MV-4-11 (cell line): ENCODE measurements at regions not wholly inside any gene's neighbourhood (a gene's known extent, or its start where the extent isn't known, plus 50 kb on each side); places are given as distances from the start of the nearest gene placed in this dataset.
"Not testable (repeated sequence)": the region's sequence is repeated elsewhere in the genome, so short reads cannot be mapped to it uniquely, and the experiment has no call there.

Experiments
- DNase-seq: peaks from one replicate; lab custom pipeline; 2025; lab: John Stamatoyannopoulos, UW

DNA sequence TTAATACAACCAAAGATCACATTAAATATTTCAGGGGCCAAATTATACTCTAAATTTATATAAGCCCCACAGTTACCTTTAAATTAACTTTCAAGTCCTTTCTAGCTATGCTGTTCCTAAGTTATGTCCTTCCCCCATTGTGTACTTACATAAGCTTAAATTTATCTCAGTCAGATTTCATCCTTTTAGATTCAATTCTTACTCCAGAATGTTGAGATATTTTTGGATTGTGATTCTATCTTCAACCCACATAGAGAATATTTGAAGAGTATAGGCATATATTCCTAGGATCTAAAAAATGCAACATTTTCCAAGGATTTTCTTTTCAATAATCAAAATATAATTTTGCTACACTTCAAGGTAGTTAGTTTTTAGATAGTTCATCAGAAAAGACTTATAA is 242.8 kb downstream of the KCNE4 start:
- no peak for DNase-seq

DNA sequence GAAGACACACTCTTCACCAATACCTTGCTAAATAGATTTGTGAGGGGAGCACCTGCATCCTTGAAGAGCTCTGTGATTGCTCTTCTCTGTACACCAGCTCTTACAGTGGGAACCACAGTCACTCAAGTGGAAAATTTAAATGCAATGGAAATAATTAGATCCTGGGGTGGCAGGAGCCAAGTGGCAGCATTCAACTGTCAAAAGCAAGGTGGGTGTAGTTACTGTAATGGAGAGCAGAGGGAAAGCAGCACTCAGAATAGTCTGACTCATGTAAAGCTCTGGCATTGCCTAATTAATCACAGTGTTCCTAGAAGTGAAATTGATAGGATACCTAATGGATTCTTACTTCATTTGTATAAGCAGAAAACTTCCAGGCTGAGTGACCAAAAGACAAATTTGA is 245.8 kb downstream of the KCNE4 start:
- no peak for DNase-seq

DNA sequence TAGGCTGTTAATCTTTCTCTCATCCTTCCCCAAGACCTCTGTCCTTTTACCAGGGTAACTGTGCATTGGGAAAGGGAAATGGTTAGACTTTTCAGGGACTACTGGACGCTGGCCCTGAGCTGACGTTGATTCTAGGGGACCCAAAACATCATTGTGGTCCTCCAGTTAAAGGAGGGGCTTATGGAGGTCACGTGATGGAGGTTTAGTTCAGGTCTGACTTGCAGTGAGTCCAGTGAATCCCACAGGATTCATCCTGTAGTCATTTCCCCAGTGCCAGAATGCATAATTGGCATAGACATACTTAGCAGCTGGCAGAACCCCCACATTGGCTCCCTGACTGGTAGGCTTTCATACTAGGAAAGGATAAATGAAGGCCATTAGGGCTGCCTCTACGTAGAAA is 246.3 kb downstream of the KCNE4 start:
- DNase-seq, result not testable (repeated sequence)

DNA sequence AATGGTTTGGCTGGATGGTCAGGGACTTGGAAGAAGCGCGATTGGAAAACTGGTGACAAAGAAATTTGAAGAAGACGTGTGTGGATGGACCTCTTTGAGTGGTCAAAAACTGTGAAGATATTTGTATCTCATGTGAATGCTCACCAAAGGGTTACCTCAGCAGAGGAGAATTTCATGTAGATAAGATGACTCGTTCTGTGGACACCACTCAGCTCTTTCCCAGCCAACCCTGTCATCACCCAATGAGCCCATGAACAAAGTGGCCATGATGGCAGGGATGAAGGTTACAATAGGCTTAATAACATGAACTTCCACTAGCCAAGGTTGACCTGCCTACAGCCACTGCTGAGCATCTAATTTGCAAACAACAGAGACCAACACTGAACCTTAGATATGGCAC is 248.3 kb downstream of the KCNE4 start:
- no peak for DNase-seq

DNA sequence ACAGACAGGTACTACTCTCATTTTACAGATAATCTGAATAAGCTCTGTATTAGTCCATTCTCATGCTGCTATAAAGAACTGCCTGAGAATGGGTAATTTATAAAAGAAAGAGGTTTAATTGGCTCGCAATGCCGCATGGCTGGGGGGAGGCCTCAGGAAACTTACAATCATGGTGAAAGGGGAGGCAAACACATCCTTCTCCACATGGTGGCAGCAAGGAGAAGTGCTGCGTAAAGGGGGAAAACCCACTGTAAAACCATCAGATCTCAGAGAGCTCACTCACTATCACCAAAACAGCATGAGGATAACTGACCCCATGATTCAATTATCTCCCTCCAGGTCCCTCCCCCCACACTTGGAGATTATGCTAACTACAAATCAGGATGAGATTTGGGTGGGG is 254.4 kb downstream of the KCNE4 start:
- DNase-seq, result no peak

DNA sequence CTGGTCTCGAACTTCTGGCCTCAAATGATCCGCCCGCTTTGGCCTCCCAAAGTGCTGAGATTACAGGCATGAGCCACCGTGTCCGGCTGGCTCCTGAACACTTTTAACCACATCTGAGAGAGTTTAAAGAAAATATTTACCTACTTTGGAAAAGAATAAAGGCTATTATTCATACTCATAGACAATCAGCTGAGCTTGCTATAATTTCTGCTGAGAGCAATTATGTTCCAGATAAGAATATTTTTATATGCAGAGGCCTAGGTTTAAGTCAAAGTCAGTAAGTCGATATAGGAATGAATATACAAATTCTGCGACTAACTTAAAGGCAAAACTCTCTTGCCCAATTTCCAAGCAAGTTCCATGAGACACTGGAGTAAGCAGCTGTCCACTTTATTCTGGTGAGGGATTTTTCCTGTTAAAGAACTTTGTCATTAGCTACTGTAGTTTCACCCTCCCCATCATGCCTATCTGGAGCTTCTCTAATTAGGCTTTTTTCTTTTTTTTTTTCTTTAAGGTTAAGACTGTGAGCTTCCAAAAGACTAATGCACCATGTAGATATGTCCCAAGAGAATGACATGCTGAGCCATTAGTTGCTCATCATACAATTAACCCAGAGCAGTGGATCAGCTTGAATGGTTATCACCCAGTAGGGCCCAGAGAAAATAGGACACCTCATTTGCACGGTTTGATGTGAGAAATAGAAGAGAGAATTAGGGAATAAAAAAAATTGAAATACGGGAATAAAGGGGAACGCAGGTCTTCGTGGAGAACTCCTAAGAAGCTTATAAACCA is 260.1 kb downstream of the KCNE4 start:
- no peak for DNase-seq

DNA sequence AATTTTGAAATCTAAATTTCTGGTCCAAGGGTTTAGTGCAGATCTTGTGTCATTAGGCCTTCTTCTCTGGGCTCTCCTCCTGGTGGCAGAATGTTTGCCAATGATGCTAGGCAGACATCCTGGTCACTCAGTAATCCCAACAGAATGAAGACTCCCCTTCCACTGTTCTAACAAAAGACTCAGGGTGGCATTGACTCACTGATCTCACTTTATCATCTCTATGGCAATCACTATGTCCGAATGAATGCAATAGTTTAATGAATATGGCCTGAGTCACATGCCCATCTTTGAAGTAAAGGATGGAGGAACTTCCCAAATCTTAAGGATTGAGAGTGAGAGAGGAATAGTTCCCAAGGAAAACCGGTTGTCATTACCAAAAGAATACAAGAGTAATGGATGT is 261.1 kb downstream of the KCNE4 start:
- DNase-seq, result no peak

DNA sequence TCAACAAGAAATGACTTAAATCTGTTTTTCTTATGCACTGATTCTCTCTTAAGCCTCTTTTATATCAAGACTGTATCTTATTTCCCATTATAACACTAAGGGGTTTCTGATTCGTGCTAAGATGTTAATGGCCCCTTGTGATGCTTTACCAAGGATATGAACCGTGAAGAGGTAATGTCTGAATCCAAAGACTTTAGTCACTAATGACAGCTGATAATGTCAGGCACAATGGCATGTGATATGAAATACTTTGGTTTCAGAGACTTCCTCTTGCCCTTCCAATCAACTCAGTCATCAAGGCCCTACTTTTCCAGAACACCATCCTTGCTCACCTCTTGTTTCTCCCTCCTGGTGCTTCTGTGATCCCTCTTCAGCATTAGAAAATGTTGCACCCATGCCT is 262.8 kb downstream of the KCNE4 start:
- no peak for DNase-seq

DNA sequence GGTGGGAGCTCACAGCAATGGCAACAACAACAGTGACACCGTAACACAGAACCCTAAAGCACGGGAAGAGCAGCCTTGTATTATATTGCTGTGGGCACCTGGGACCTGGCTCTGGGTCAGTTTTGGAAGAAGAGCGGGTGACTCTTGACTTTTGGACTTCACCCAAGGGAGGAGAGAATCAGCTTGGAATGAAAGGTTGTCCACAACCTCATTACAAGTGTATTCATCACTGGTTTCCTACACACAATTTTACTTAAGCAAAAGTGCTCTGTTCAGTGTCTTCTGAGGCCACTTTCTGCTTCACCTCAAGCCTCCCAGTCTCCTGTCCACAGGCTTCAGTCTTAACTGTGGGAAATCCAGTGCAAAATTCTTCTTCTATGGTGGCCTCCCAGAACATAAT is 263.8 kb downstream of the KCNE4 start:
- DNase-seq, result no peak

DNA sequence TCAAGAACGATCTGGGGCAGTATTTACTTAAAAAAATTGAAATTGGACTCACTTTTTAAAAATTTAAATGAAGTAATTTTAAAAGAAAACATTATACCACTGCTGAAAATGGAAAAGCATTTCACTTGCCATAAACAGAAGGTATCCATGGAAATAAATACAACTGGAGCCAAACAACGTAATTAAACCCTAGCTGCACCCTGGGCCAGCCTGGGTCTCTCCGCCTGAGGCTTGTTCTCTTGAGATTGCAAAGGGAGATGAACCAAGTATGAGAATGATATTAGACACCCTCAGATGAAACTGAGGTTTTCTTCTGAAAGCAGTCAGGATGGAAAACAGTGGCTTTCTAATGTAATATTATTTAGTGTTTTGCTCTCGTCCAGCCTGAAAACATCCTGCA is 264.4 kb downstream of the KCNE4 start:
- DNase-seq, result no peak

DNA sequence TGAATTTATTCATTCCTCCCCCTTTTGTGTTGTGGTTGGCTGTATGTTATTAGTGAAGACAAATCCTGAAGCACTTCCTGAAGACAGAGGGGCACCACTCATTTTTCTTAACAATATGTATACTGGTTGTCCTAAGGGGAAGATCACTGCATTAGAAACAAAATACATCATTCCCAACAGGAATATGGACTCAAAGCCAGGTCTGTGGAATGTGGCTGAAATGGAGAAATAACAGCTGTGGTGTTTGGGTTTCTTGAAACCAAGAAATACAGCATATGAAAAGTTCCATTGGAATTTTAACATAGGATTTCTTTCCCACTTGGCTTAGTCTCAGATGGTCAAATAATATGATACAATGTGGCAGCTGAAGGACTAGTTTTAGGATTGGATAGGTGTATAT is 267.6 kb downstream of the KCNE4 start:
- DNase-seq, result no peak

DNA sequence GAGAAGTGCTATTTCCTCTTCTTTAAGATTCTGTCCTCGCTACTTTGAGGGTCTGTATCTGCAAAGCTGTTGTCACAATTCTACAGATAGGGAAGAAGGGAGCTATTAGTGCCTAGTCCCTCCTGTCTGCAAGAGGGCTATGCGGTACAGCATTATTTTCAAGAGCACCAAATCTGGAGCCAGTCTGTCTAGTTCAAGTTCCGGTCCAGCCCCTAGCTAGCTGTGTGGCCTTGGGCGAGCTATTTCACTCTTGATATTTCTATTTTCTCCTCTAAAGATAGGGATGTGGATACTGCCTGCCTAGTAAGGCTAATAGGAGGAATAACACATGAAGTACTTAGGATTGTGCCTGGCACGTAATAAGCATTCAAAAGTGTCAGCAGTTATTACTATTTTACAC is 272.4 kb downstream of the KCNE4 start:
- no peak for DNase-seq

DNA sequence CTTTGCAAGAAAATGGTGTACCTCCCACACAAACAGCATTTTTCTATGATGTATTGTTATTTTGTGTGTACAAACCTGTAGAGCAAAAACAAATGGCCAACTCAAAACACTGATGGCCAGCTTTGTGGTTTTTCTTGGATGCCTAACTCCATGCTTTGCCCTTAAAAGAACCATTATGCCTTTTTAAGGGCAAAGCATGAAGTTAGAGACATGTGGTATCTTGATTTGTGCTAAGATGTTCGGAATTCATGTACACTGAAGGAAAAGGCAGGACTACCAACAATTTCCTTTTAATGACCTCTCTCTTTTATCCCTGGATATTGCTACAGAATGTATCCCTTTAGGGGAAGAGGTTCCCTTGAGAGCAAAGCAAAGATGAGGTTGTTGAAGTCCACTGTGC is 273.6 kb downstream of the SCG2 start:
- DNase-seq, result no peak

DNA sequence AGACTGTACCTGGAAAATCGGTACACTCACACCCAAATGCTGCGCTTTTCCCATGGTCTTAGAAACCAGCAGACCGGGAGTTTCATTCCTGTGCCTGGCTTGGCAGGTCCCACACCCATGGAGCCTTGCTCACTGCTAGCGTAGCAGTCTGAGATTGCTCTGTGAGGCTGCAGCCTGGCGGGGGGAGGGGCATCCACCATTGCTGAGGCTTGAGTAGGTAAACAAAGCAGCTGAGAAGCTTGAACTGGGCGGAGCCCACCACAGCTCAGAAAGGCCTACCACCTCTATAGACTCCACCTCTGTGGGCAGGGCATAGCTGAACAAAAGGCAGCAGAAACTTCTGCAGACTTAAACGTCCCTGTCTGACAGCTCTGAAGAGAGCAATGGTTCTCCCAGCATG is 271.4 kb downstream of the SCG2 start:
- DNase-seq, result not testable (repeated sequence)

DNA sequence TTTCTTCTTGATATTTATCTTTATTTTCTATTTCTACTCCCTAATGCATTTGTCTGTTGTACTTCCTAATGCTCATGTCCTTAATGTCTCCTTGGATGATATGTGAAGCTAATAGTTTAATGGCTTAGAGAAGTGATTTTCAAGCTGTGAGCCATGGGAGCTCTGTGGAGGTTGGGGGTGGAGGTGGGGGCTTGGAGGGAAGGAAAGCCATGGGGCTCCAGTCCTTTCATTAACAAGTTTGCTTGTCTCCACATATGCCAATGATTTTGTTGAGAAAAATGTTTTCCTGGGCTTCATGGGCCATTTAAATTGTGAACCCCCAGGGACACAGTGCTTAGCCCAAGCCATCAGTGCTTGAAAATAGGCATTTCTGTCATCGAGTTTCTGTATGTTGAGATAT is 264.1 kb downstream of the SCG2 start:
- DNase-seq, result no peak

DNA sequence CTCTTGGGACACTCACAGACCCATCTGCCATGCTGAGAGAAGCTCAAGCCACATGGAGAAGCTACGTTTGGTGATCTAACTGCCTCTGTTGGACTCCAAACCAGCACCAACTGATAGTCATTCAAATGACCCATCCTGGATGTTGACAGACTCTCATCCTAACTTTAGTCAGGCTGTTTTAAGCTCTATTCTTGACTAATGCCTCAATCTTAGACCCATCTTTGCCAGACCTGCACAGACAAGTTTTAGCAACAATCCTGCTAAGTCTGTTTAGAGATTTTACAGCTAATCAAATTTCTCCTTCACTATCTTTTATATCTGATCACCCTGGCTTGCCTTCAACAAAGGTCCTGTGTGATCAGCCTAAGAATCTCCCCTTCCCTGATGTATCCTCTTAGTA is 245.1 kb downstream of the SCG2 start:
- no peak for DNase-seq

DNA sequence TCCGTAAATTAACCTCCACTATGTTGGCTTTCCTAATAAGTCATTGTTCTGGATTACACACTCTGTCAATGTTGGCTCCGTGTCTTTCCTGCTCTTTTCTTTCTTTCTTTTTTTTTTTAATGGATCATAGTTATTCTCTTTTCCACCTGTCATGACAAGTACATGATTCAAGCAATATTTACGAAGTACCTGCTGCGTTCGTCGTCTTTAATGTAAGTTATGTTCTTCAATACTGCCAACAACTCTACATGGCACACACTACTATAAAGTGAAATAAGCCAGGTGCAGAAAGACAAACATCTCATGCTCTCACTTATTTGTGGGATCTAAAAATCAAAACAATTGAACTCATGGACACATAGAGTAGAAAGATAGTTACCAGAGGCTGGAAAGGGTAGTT is 239.1 kb downstream of the SCG2 start:
- DNase-seq, result no peak

DNA sequence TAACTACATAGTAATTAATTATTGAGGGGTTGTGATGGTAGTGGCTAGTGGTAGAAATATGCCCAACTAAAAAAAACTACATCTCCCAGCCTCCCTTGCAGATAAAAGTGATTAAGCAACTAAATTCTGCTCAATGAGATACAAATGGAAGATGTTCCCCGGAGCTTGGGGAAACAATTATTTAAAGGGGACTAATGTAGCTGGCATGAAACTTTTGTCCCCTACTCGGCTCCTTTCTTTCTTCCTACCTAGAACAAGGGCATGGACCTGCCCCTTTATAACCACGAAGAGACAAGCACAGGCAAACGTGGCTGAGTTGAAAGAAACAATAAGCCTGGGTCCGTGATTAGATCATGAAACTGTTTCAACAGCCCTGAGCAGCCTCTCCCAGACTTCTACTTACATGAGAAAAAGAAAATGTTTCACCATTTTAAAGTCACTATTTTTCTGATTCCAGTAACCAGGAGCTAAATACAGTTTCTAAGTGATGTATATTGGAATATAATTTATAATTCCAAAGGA is 236.9 kb downstream of the SCG2 start:
- no peak for DNase-seq

DNA sequence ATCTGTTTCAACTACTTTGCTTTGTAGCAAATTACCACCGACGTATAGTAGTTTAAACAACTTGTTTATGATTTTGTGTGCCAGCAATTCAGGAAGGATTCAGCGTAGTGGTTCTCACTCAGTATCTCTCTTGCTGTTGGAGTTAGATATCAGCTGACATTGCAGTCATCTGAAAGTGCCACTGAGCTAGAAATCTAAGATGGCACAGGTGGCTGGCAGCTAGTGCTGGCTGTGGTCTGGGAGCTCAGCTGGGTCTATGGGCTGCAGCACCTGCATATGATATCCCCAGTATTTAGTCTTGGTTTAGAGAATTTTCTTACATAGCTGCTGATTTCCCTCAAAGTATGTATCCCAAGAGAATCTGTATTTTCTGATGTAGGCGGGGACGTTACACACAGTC is 235.6 kb downstream of the SCG2 start:
- DNase-seq, result no peak

DNA sequence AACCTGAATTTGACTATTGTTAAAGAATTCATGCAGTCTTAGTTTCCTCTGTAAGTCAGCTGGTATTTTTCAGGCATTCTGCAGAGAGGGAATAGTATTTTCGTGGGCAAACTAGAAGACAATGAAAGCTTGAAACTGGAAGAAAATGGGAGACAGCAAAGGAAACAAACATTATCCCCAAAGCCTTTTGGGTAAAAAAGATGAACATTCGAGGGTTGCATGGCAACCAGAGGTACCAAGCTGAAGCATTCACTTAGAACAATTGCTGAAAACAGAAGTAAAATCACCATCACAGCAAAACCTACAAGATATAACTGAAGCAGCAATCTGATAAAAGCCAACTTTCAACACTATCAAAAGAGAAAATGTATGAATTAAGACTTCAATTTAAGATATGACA is 233.7 kb downstream of the SCG2 start:
- no peak for DNase-seq

DNA sequence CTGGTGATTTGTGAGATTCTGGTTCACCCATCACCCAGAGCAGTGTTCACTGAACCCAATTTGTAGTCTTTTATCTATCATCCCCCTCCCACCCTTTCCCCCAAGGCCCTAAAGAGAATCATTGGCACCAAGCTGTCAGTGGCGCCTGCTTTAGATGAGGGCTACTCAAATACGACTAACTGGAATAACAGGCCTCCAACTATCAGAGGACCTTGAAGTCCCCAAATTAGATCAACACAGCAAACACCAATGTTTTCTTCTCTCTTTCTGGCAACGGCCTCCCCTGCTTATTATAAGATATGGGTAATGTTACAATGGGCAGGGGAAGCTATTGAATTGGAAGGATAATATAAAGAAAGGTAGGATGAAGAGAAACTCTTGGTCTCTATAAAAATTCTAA is 232.3 kb downstream of the SCG2 start:
- DNase-seq, result no peak

DNA sequence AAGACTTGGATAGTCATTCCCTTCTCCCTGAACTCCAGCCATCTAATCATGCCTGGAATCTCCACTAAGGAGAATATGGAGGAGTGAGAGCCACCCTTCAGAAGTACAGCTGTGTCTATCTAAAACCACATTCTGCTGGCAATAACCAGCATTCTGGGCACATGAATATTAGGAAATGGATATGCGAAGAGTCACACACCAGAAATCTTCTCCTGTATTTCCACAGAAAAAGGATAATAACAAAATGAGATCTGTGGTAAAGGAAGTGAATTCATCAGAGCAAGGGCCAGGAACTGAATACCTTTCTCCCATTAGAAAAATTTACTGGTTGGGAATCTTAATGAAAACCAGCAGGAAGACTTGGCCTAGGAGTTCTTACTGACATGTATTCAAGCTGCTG is 218.8 kb downstream of the SCG2 start:
- no peak for DNase-seq

DNA sequence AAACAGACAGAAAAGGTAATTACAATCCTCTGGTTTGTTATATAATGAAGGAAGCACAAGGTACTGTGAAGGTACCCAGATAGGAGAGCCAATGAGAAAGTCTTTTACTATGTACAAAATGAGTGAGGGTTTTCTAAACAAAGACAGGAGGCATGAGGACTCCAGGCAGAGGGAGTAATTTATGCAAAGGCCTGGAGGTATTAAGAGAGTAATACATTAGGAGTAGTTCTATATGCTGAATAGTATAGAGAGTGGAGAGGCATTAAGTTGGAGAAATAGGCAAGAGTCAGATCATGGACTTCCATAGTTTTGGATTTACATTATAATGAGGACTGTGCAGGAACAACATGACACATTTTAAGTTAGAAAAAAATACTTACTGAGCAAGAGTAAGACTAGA is 216.0 kb downstream of the SCG2 start:
- no peak for DNase-seq

DNA sequence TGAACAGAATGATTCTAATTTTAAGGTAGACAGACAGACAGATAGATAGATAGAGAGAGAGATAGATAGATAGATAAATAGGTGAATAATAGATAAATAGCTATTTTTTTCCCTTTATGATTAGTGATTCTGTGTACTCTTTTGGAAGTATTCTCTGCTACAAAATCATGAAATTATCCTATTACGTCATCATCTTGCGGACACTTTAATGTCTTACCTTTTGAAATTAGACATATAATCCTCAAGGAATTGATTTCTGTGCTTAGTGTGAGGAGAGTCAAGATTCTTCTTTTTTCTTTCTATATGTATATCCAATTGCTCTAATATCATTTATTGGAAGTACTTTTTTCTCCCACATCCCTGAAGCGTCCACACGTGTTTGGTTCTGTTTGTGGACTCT is 215.2 kb downstream of the SCG2 start:
- no peak for DNase-seq
